ENCODE measurements at regions not wholly inside any gene's neighbourhood (a gene's known extent, or its start where the extent isn't known, plus 50 kb on each side); places are given as distances from the start of the nearest gene placed in this dataset.

- H3K27ac Mint-ChIP-seq, result no peak overlapping the region
- no peak for DNase-seq (ENCODE audit: low spot score)
- no peaks in the 10 kb centered on the region for H3K9me3 Mint-ChIP-seq
- H3K27me3 Mint-ChIP-seq, result no peaks in the 10 kb centered on the region
- H3K36me3 Mint-ChIP-seq, result no peaks in the 10 kb centered on the region
- no peak overlapping the region for H3K4me3 Mint-ChIP-seq
- no peak for ATAC-seq
- no peaks in the 10 kb centered on the region for H3K4me1 Mint-ChIP-seq (ENCODE audit: low read depth in 2 of 2)
Observed at GRCh38 chr17:77297693-77298666, 157.2 kb downstream of the SEC14L1 start.

- Mint-ChIP-seq H3K4me3 (no peak overlapping the region), H3K4me1 (ENCODE audit: low read depth in 2 of 2) (no peaks in the 10 kb centered on the region), H3K9me3 (no peaks in the 10 kb centered on the region), H3K27me3 (no peaks in the 10 kb centered on the region), H3K36me3 (no peaks in the 10 kb centered on the region), H3K27ac (no peak overlapping the region)
- ATAC-seq (no peak), DNase-seq (ENCODE audit: low spot score) (no peak)
Observed at GRCh38 chr17:77298811-77299210, 158.0 kb downstream of the SEC14L1 start.

GRCh38 chr17:77299256-77300015 is 158.7 kb downstream of the SEC14L1 start:
- ATAC-seq, result no peak
- Mint-ChIP-seq H3K27ac (no peak overlapping the region), H3K4me1 (ENCODE audit: low read depth in 2 of 2) (no peaks in the 10 kb centered on the region), H3K4me3 (no peak overlapping the region), H3K36me3 (no peaks in the 10 kb centered on the region), H3K9me3 (no peaks in the 10 kb centered on the region), H3K27me3 (no peaks in the 10 kb centered on the region)
- no peak for DNase-seq (ENCODE audit: low spot score)

- H3K4me1 Mint-ChIP-seq (ENCODE audit: low read depth in 2 of 2), result no peaks in the 10 kb centered on the region
- no peaks in the 10 kb centered on the region for H3K27me3 Mint-ChIP-seq
- no peaks in the 10 kb centered on the region for H3K9me3 Mint-ChIP-seq
- no peak overlapping the region for H3K27ac Mint-ChIP-seq
- no peaks in the 10 kb centered on the region for H3K36me3 Mint-ChIP-seq
- DNase-seq (ENCODE audit: low spot score) (no peak), ATAC-seq (no peak)
- H3K4me3 Mint-ChIP-seq, result no peak overlapping the region
Observed at GRCh38 chr17:77300016-77300686, 159.4 kb downstream of the SEC14L1 start.

- DNase-seq (ENCODE audit: low spot score) (no peak), ATAC-seq (no peak)
- H3K4me1 Mint-ChIP-seq (ENCODE audit: low read depth in 2 of 2), result no peaks in the 10 kb centered on the region
- H3K27ac Mint-ChIP-seq, result no peak overlapping the region
- no peaks in the 10 kb centered on the region for H3K27me3 Mint-ChIP-seq
- no peak overlapping the region for H3K4me3 Mint-ChIP-seq
- no peaks in the 10 kb centered on the region for H3K36me3 Mint-ChIP-seq
- no peaks in the 10 kb centered on the region for H3K9me3 Mint-ChIP-seq
Observed at GRCh38 chr17:77301694-77302266, 161.0 kb downstream of the SEC14L1 start.

- ATAC-seq, result no peak
- Mint-ChIP-seq H3K4me3 (no peak overlapping the region), H3K4me1 (ENCODE audit: low read depth in 2 of 2) (no peaks in the 10 kb centered on the region), H3K27ac (no peak overlapping the region), H3K36me3 (no peaks in the 10 kb centered on the region), H3K9me3 (no peaks in the 10 kb centered on the region), H3K27me3 (no peaks in the 10 kb centered on the region)
- DNase-seq (ENCODE audit: low spot score), result no peak
Observed at GRCh38 chr17:77302682-77303081, 161.9 kb downstream of the SEC14L1 start.

- no peak for DNase-seq (ENCODE audit: low spot score)
- H3K9me3 Mint-ChIP-seq, result no peaks in the 10 kb centered on the region
- no peaks in the 10 kb centered on the region for H3K4me1 Mint-ChIP-seq (ENCODE audit: low read depth in 2 of 2)
- no peaks in the 10 kb centered on the region for H3K27me3 Mint-ChIP-seq
- no peak overlapping the region for H3K27ac Mint-ChIP-seq
- ATAC-seq, result no peak
- no peak overlapping the region for H3K4me3 Mint-ChIP-seq
- no peaks in the 10 kb centered on the region for H3K36me3 Mint-ChIP-seq
Observed at GRCh38 chr17:77303620-77304019, 162.9 kb downstream of the SEC14L1 start.

GRCh38 chr17:77304051-77304745 is 163.4 kb downstream of the SEC14L1 start:
- ATAC-seq, result no peak
- no peak overlapping the region for H3K27ac Mint-ChIP-seq

DNA sequence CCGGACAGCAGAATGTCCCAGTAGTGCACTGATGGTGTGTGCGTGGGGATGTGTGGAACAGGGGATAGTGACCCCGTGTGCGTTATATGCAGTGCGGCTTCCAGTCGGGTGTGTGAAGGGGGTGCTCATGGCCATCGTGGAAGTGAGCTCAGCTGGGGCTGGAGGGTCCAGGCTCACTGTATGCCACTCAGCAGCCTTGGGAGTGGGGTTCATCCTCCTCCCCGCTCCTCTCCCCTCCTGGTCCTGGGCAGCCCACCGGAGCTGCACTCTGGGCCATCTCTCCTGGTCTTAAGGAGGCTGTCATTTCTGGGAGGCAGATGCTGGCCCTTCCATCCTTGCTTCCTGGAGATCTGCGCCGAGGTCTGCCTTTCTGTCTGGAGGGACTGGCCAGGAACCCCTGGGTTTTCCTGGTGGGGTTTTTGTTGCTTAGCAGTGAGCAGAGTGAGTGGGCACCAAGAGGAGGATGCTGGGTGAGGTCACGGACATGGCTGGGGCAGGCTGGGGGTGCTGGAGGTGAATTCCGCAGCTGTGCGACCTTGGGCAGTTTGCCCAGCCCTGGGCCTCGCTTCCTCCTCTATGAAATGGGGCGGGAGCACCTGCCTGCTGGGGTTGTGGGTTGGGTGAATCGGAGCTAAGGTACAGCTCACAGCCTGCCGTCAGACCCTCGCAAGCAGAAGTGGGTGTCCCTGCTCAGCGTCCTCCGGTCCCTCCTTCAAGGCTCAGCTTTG is 164.1 kb downstream of the SEC14L1 start:
- H3K4me3 Mint-ChIP-seq, result no peak overlapping the region
- H3K4me1 Mint-ChIP-seq (ENCODE audit: low read depth in 2 of 2), result peaks cover 0 to 5% of the 10 kb centered on the region in 2 donors
- DNase-seq (ENCODE audit: low spot score) (no peak), ATAC-seq (peak in 1 of 2 donors; percentile 9)
- H3K36me3 Mint-ChIP-seq, result no peaks in the 10 kb centered on the region
- H3K27me3 Mint-ChIP-seq, result peaks cover 0 to 3% of the 10 kb centered on the region in 2 donors
- no peak overlapping the region for H3K27ac Mint-ChIP-seq
- no peaks in the 10 kb centered on the region for H3K9me3 Mint-ChIP-seq

More at GRCh38 chr17:77304051-77304745, 163.4 kb downstream of the SEC14L1 start:
- no peak for DNase-seq (ENCODE audit: low spot score)
- Mint-ChIP-seq H3K27me3 (peaks cover 0 to under 1% of the 10 kb centered on the region in 2 donors), H3K36me3 (no peaks in the 10 kb centered on the region), H3K4me3 (no peak overlapping the region), H3K4me1 (ENCODE audit: low read depth in 2 of 2) (peaks cover 0 to 2% of the 10 kb centered on the region in 2 donors), H3K9me3 (no peaks in the 10 kb centered on the region)

- DNase-seq (ENCODE audit: low spot score), result no peak
- Mint-ChIP-seq H3K4me1 (ENCODE audit: low read depth in 2 of 2) (peaks cover 0 to 9% of the 10 kb centered on the region in 2 donors), H3K27ac (no peak overlapping the region), H3K36me3 (no peaks in the 10 kb centered on the region), H3K27me3 (peaks cover 0 to 3% of the 10 kb centered on the region in 2 donors), H3K9me3 (no peaks in the 10 kb centered on the region), H3K4me3 (no peak overlapping the region)
- no peak for ATAC-seq
Observed at GRCh38 chr17:77306048-77306789, 165.4 kb downstream of the SEC14L1 start.

GRCh38 chr17:77306790-77307478 is 166.2 kb downstream of the SEC14L1 start:
- H3K27ac Mint-ChIP-seq, result no peak overlapping the region
- H3K27me3 Mint-ChIP-seq, result peaks cover 0 to 3% of the 10 kb centered on the region in 2 donors

More at GRCh38 chr17:77306790-77307478, 166.2 kb downstream of the SEC14L1 start:
- Mint-ChIP-seq H3K4me1 (ENCODE audit: low read depth in 2 of 2) (peaks cover 0 to 9% of the 10 kb centered on the region in 2 donors), H3K9me3 (no peaks in the 10 kb centered on the region), H3K4me3 (no peak overlapping the region), H3K36me3 (no peaks in the 10 kb centered on the region)
- no peak for ATAC-seq
- DNase-seq (ENCODE audit: low spot score), result no peak
